OCI-LY1 (cell line): ENCODE measurements at regions not wholly inside any gene's neighbourhood (a gene's known extent, or its start where the extent isn't known, plus 50 kb on each side); places are given as distances from the start of the nearest gene placed in this dataset.

ENCODE experiments used
- H2AFZ ChIP-seq: fragments of 200-600 bp; sonication (generic), shearing (Covaris generic); 2 replicates; pipeline ENCODE4 v1.6.0; 2014; ENCODE audit warnings: antibody characterized with exemption, mild to moderate bottlenecking, low read length
- H3F3A ChIP-seq: fragments of 200-600 bp; sonication (generic), shearing (Covaris generic); 2 replicates; pipeline ENCODE4 v1.6.0; 2014; ENCODE audit warnings: mild to moderate bottlenecking, antibody characterized with exemption, low read length, moderate library complexity; ENCODE audit not compliant: insufficient read depth
- H3K27ac ChIP-seq: fragments of 200-600 bp; sonication (generic); 2 replicates; pipeline ENCODE4 v1.5.1; 2014; ENCODE audit warnings: low read length, mixed run types, mild to moderate bottlenecking, low read depth; ENCODE audit not compliant: poor library complexity, severe bottlenecking
- H3K27me3 ChIP-seq: fragments of 200-600 bp; sonication (generic); 2 replicates; pipeline ENCODE4 v1.6.0; 2014; ENCODE audit warnings: antibody characterized with exemption, mild to moderate bottlenecking, low read length, moderate library complexity; ENCODE audit not compliant: insufficient read depth
- H3K36me3 ChIP-seq: fragments of 200-600 bp; sonication (generic); 2 replicates; pipeline ENCODE4 v1.6.1; 2014; ENCODE audit warnings: mild to moderate bottlenecking, antibody characterized with exemption, low read length, moderate library complexity, mixed read lengths; ENCODE audit not compliant: insufficient read depth
- H3K4me1 ChIP-seq: fragments of 200-600 bp; sonication (generic); 2 replicates; pipeline ENCODE4 v1.5.1; 2014; ENCODE audit warnings: mild to moderate bottlenecking, low read length, moderate library complexity; ENCODE audit not compliant: insufficient read depth, severe bottlenecking
- H3K4me2 ChIP-seq: fragments of 200-600 bp; sonication (generic), shearing (Covaris generic); 2 replicates; pipeline ENCODE4 v1.6.1; 2014; ENCODE audit warnings: low read length
- H3K4me3 ChIP-seq: fragments of 200-600 bp; sonication (generic); 2 replicates; pipeline ENCODE4 v1.5.1; 2014; ENCODE audit warnings: low read length, low read depth, mild to moderate bottlenecking, mixed read lengths; ENCODE audit not compliant: poor library complexity, severe bottlenecking
- H3K79me2 ChIP-seq: fragments of 200-600 bp; shearing (Covaris generic); 2 replicates; pipeline ENCODE4 v1.6.1; 2016; ENCODE audit warnings: mixed run types, low read length, mixed read lengths; ENCODE audit not compliant: insufficient read depth
- H3K9ac ChIP-seq: fragments of 200-600 bp; sonication (generic), shearing (Covaris generic); 2 replicates; pipeline ENCODE4 v1.6.1; 2014; ENCODE audit warnings: mild to moderate bottlenecking, low read length, mixed read lengths
- H3K9me2 ChIP-seq: fragments of 200-600 bp; sonication (generic), shearing (Covaris generic); 2 replicates; pipeline ENCODE4 v1.6.1; 2014; ENCODE audit warnings: low read depth, mild to moderate bottlenecking, low read length, mixed read lengths
- H3K9me3 ChIP-seq: fragments of 200-600 bp; shearing (Covaris generic); 2 replicates; pipeline ENCODE4 v1.6.1; 2014; ENCODE audit warnings: low read length, mixed read lengths
- H4K20me1 ChIP-seq: fragments of 200-600 bp; sonication (generic), shearing (Covaris generic); 2 replicates; pipeline ENCODE4 v1.6.0; 2016; ENCODE audit warnings: mild to moderate bottlenecking, low read length; ENCODE audit not compliant: insufficient read depth
- EZH2 ChIP-seq: fragments of 200-600 bp; sonication (generic), shearing (Covaris generic); IDR thresholded peaks from 2 replicates; pipeline ENCODE4 v1.8.0; 2017; ENCODE audit warnings: borderline replicate concordance, mixed run types, mild to moderate bottlenecking, antibody characterized with exemption, low read length, moderate library complexity, mixed read lengths
- TF ChIP-seq, protein P1 (sequence below): fragments of 200-600 bp; sonication (generic), shearing (Covaris generic); IDR thresholded peaks from 2 replicates; pipeline ENCODE4 v1.5.1; 2017; ENCODE audit warnings: mild to moderate bottlenecking, antibody characterized with exemption, low read length, moderate library complexity, mixed read lengths

DNA sequence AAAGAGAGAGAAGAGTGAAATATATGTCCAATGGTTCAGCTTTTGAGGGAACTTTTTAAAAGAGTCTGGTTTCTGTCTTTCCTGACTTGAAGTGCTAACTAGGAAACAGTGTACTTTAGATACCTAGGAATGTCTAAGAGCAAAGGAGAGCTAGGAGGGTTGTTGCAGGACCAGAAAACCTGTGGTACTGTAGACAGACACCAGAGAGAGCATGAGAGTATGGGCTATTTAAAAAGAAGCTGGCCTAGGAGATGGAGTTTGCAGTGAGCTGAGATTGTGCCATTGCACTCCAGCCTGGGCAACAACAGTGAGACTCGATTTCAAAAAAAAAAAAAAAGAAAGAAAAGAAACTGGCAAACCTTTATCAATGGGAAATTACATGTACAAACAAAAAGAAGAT is 223.9 kb downstream of the FAT4 start:
- H3K4me3 ChIP-seq, result no peak overlapping the region
- no peak overlapping the region for H2AFZ ChIP-seq
- TF ChIP-seq, protein P1, sequence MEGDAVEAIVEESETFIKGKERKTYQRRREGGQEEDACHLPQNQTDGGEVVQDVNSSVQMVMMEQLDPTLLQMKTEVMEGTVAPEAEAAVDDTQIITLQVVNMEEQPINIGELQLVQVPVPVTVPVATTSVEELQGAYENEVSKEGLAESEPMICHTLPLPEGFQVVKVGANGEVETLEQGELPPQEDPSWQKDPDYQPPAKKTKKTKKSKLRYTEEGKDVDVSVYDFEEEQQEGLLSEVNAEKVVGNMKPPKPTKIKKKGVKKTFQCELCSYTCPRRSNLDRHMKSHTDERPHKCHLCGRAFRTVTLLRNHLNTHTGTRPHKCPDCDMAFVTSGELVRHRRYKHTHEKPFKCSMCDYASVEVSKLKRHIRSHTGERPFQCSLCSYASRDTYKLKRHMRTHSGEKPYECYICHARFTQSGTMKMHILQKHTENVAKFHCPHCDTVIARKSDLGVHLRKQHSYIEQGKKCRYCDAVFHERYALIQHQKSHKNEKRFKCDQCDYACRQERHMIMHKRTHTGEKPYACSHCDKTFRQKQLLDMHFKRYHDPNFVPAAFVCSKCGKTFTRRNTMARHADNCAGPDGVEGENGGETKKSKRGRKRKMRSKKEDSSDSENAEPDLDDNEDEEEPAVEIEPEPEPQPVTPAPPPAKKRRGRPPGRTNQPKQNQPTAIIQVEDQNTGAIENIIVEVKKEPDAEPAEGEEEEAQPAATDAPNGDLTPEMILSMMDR, result no peak
- TF ChIP-seq EZH2, result no peak
- no peaks in the 10 kb centered on the region for H3K4me1 ChIP-seq
- H3K79me2 ChIP-seq, result no peaks in the 10 kb centered on the region
- H3K9ac ChIP-seq, result no peak overlapping the region
- H3K9me3 ChIP-seq, result peaks cover 3% of the 10 kb centered on the region; the same call in 1 of the 2 replicates
- H3K27me3 ChIP-seq, result no peaks in the 10 kb centered on the region
- no peaks in the 10 kb centered on the region for H4K20me1 ChIP-seq
- no peaks in the 10 kb centered on the region for H3K36me3 ChIP-seq
- H3K9me2 ChIP-seq, result no peaks in the 10 kb centered on the region
- H3K4me2 ChIP-seq, result no peak overlapping the region
- H3K27ac ChIP-seq, result no peak overlapping the region
- no peaks in the 10 kb centered on the region for H3F3A ChIP-seq

DNA sequence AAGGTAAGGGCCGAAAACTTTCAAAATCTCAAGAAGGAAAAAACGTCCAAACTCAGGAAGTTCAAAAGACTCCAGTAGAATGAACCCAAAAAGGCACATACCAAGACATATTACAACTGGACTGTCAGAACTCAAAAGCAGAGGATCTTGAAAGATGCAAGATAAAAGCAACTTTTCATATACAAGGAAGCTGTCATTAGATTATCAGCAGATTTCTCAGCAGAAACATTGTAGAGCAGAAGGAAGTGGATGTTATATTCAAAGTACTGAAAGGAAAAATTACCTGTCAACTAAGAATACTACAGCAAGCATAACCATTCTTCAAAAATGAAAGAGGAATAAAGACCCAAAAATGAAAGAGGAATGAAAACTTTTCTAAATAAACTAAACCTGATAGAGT is 224.9 kb downstream of the FAT4 start:
- Histone ChIP-seq H2AFZ (no peak overlapping the region), H3K9me3 (peaks cover 3% of the 10 kb centered on the region; the same call in 1 of the 2 replicates), H3K79me2 (no peaks in the 10 kb centered on the region), H3K4me3 (no peak overlapping the region), H3K9ac (no peak overlapping the region), H3K36me3 (no peaks in the 10 kb centered on the region), H3K27ac (no peak overlapping the region), H3K4me2 (no peak overlapping the region), H4K20me1 (no peaks in the 10 kb centered on the region), H3F3A (no peaks in the 10 kb centered on the region), H3K4me1 (no peaks in the 10 kb centered on the region), H3K9me2 (no peaks in the 10 kb centered on the region), H3K27me3 (no peaks in the 10 kb centered on the region)
- no peak for TF ChIP-seq EZH2
- TF ChIP-seq, protein P1, result no peak

DNA sequence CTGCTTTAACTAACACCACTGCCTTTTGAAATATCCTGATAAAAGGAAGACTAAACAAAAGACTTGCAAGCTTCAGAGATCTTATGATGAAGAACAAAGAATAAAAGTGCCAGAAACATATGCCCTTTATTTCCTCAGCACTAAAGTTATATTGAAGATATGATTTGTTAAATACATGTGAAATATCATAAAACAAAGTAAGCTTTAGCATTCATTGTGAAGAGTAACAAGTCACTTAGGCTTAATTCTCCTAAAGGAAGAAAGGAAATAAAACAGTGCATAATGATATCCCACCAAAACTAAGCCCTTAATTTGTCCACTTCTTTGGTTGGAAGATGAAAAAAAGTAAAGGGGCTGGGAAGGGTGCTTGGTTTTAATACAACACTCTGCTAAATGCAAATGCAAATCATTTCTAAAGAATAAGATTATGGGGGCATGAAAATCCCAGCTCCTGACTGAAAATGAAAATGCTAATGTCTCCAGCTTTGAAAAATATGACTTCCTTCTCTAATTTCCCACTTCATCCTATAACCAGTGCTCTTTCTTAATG is 227.2 kb downstream of the FAT4 start:
- no peak overlapping the region for H3K4me3 ChIP-seq
- H3F3A ChIP-seq, result no peaks in the 10 kb centered on the region
- no peaks in the 10 kb centered on the region for H4K20me1 ChIP-seq
- no peak overlapping the region for H3K27ac ChIP-seq
- peaks cover 3% of the 10 kb centered on the region; the same call in 1 of the 2 replicates for H3K9me3 ChIP-seq
- H3K4me2 ChIP-seq, result no peak overlapping the region
- H3K27me3 ChIP-seq, result no peaks in the 10 kb centered on the region
- TF ChIP-seq EZH2, result no peak
- TF ChIP-seq, protein P1, result no peak
- no peak overlapping the region for H3K9ac ChIP-seq
- H2AFZ ChIP-seq, result no peak overlapping the region
- H3K79me2 ChIP-seq, result no peaks in the 10 kb centered on the region
- H3K36me3 ChIP-seq, result no peaks in the 10 kb centered on the region
- H3K4me1 ChIP-seq, result no peaks in the 10 kb centered on the region
- no peaks in the 10 kb centered on the region for H3K9me2 ChIP-seq
